Fibroblast of lung (primary cell): ENCODE measurements at regions not wholly inside any gene's neighbourhood (a gene's known extent, or its start where the extent isn't known, plus 50 kb on each side); places are given as distances from the start of the nearest gene placed in this dataset.

ENCODE experiments used
- DNase-seq, 2 donors: peaks; one replicate each; pipeline versions ENCODE4 v3.0.0 to v3.0.0-alpha.2; 2010; ENCODE audit warnings: low read depth in 2 of 2
- H2AFZ ChIP-seq: 2 replicates; pipeline ENCODE4 v1.5.1; 2012; ENCODE audit warnings: low read length, control low read depth, inconsistent platforms
- H3K27ac ChIP-seq: 2 replicates; pipeline ENCODE4 v1.5.1; 2011; ENCODE audit warnings: low read length, control low read depth; ENCODE audit not compliant: insufficient read depth
- H3K27me3 ChIP-seq: 2 replicates; pipeline ENCODE4 v1.5.1; 2011; ENCODE audit warnings: mild to moderate bottlenecking, low read length; ENCODE audit not compliant: control insufficient read depth, insufficient read depth
- H3K36me3 ChIP-seq: 2 replicates; pipeline ENCODE4 v1.5.1; 2011; ENCODE audit warnings: low read length; ENCODE audit not compliant: control insufficient read depth, insufficient read depth
- H3K4me1 ChIP-seq: 2 replicates; pipeline ENCODE4 v1.5.1; 2011; ENCODE audit warnings: low read length; ENCODE audit not compliant: control insufficient read depth, insufficient read depth; ENCODE audit errors: extremely low read depth
- H3K4me2 ChIP-seq: 2 replicates; pipeline ENCODE4 v1.5.1; 2011; ENCODE audit warnings: low read length, control low read depth; ENCODE audit not compliant: insufficient read depth; ENCODE audit errors: extremely low read depth
- H3K4me3 ChIP-seq, 4 experiments: fragments of 200-600 bp in 1 of 4; sonication (generic) in 1 of 4; replicated peaks in 1 of 4; 2 replicates each; pipeline ENCODE4 v1.5.1; 2011 to 2016; ENCODE audit warnings: low read length in 4 of 4, low read depth in 3 of 4, mild to moderate bottlenecking in 3 of 4, control low read depth in 2 of 4, inconsistent platforms in 1 of 4, mixed read lengths in 1 of 4; ENCODE audit not compliant: insufficient read depth in 1 of 4; ENCODE audit errors: control extremely low read depth in 1 of 4
- H3K79me2 ChIP-seq: 2 replicates; pipeline ENCODE4 v1.5.1; 2012; ENCODE audit warnings: mild to moderate bottlenecking, low read length, inconsistent platforms; ENCODE audit not compliant: control insufficient read depth, insufficient read depth
- H3K9ac ChIP-seq: 2 replicates; pipeline ENCODE4 v1.5.1; 2011; ENCODE audit warnings: mild to moderate bottlenecking, low read length, control low read depth; ENCODE audit not compliant: insufficient read depth
- H3K9me3 ChIP-seq: 2 replicates; pipeline ENCODE4 v1.5.1; 2012; ENCODE audit warnings: low read depth, low read length; ENCODE audit not compliant: control insufficient read depth, insufficient read depth
- H4K20me1 ChIP-seq: 2 replicates; pipeline ENCODE4 v1.5.1; 2011; ENCODE audit warnings: low read length; ENCODE audit not compliant: control insufficient read depth, insufficient read depth; ENCODE audit errors: extremely low read depth
- CTCF ChIP-seq, 2 donors: IDR thresholded peaks in 1 of 2; conservative IDR thresholded peaks in 1 of 2; 1 replicate in 1 of 2; 2 replicates in 1 of 2; pipeline ENCODE4 v1.5.1; 2011 to 2012; ENCODE audit warnings: low read length in 2 of 2, control low read depth in 1 of 2, inconsistent platforms in 1 of 2, low read depth in 1 of 2, mild to moderate bottlenecking in 1 of 2
- EZH2 ChIP-seq: IDR thresholded peaks from 2 replicates; pipeline ENCODE4 v1.5.1; 2012; ENCODE audit warnings: low read length, control low read depth, mild to moderate bottlenecking; ENCODE audit errors: missing control alignments

- Histone ChIP-seq H3K4me1 (no peaks in the 10 kb centered on the region), H3K79me2 (no peaks in the 10 kb centered on the region), H3K27me3 (peaks cover 2% of the 10 kb centered on the region), H4K20me1 (no peaks in the 10 kb centered on the region), H3K9ac (no peak overlapping the region), H3K4me2 (no peak overlapping the region), H3K4me3 (no peak overlapping the region), H3K9me3 (no peaks in the 10 kb centered on the region), H3K36me3 (no peaks in the 10 kb centered on the region), H3K27ac (no peak overlapping the region), H2AFZ (no peak overlapping the region)
- DNase-seq, result peak in 1 of 2 donors; percentile 9
- TF ChIP-seq EZH2, result no peak
- no peak for TF ChIP-seq CTCF (conservative IDR thresholded peaks at IDR 0.05 in 1 of 2, IDR thresholded peaks at IDR 0.05 in 1 of 2; ENCODE audit: low read depth in 1 of 2, low read length in 2 of 2)
Observed at GRCh38 chr3:69669070-69669469, 70.2 kb upstream of the MITF start.

- Histone ChIP-seq H3K27ac (no peak overlapping the region), H3K36me3 (no peaks in the 10 kb centered on the region), H3K4me1 (no peaks in the 10 kb centered on the region), H3K79me2 (no peaks in the 10 kb centered on the region), H3K4me3 (no peak overlapping the region), H2AFZ (no peak overlapping the region), H3K27me3 (no peaks in the 10 kb centered on the region), H3K9me3 (no peaks in the 10 kb centered on the region), H3K9ac (no peak overlapping the region), H3K4me2 (no peak overlapping the region), H4K20me1 (no peaks in the 10 kb centered on the region)
- TF ChIP-seq EZH2 (no peak), CTCF (conservative IDR thresholded peaks at IDR 0.05 in 1 of 2, IDR thresholded peaks at IDR 0.05 in 1 of 2; ENCODE audit: low read depth in 1 of 2, low read length in 2 of 2) (no peak)
- peak in 1 of 2 donors; percentile 75 for DNase-seq
Observed at GRCh38 chr3:69665026-69665737, 74.1 kb upstream of the MITF start.

GRCh38 chr3:69660631-69661030 is 78.6 kb upstream of the MITF start:
- Histone ChIP-seq H3K9me3 (no peaks in the 10 kb centered on the region), H3K4me3 (no peak overlapping the region), H3K79me2 (no peaks in the 10 kb centered on the region), H3K36me3 (no peaks in the 10 kb centered on the region), H2AFZ (no peak overlapping the region), H3K4me2 (no peak overlapping the region), H3K9ac (no peak overlapping the region), H3K27me3 (no peaks in the 10 kb centered on the region), H4K20me1 (no peaks in the 10 kb centered on the region), H3K27ac (no peak overlapping the region), H3K4me1 (no peaks in the 10 kb centered on the region)
- TF ChIP-seq EZH2 (no peak), CTCF (conservative IDR thresholded peaks at IDR 0.05 in 1 of 2, IDR thresholded peaks at IDR 0.05 in 1 of 2; ENCODE audit: low read depth in 1 of 2, low read length in 2 of 2) (no peak)
- DNase-seq, result no peak
